SIG-M5 treated with dmso at 0.1 percent for 504 hours (cell line): ENCODE measurements at regions not wholly inside any gene's neighbourhood (a gene's known extent, or its start where the extent isn't known, plus 50 kb on each side); places are given as distances from the start of the nearest gene placed in this dataset.

Source experiments
- DNase-seq: peaks from one replicate; lab custom pipeline; 2025; ENCODE audit not compliant: unreplicated experiment; lab: John Stamatoyannopoulos, UW

GRCh38 chr7:41024126-41024525, 678.8 kb downstream of the INHBA start:
- no peak for DNase-seq

DNA sequence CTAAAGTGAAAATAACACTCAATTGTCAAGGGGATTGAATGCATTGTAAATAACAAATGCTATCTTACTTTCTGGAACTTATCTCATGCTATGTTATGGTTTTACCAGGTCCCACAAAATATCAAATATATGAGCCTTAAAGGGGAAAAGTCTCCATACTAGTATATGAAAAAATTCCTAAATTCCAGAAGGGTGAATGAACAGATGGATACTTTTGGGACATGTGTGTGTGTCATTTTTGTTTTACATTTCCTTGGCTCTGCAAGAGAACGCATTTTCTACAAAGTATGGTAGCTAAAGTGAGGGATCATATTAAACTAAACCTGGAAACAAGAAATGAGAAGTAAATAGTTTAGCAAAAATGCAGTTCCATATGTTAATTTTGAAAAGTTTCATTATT, 682.8 kb downstream of the INHBA start:
- no peak for DNase-seq

GRCh38 chr7:41013117-41013516, 689.8 kb downstream of the INHBA start:
- DNase-seq, result no peak

GRCh38 chr7:41012041-41012440, 690.8 kb downstream of the INHBA start:
- DNase-seq, result no peak

GRCh38 chr7:41010967-41011366, 691.9 kb downstream of the INHBA start:
- no peak for DNase-seq

- DNase-seq, result peak; percentile 12
These were observed 692.5 kb downstream of the INHBA start for GRCh38 chr7:41010418-41010817.

GRCh38 chr7:41007811-41008210, 695.1 kb downstream of the INHBA start:
- no peak for DNase-seq

DNA sequence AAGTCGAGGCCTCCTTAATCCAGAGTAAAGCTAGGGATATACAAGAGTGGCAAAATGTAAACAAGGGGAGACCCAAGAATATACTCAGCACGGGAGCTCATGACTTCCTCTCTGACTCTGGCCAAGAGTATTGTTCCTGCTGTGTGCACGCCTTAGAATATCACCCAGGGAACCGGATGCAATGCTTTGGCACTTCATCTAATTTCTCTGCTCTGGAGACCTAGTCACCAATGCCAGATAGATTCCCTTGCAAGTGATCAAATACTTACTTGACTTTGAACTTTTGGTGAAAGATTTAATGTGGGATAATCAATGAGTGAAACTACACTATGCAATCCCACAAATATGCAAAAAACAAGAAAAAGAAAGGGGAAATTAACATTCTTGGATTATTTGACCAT, 695.5 kb downstream of the INHBA start:
- DNase-seq, result no peak

- no peak for DNase-seq
These were observed 696.4 kb downstream of the INHBA start for GRCh38 chr7:41006306-41006995.

DNA sequence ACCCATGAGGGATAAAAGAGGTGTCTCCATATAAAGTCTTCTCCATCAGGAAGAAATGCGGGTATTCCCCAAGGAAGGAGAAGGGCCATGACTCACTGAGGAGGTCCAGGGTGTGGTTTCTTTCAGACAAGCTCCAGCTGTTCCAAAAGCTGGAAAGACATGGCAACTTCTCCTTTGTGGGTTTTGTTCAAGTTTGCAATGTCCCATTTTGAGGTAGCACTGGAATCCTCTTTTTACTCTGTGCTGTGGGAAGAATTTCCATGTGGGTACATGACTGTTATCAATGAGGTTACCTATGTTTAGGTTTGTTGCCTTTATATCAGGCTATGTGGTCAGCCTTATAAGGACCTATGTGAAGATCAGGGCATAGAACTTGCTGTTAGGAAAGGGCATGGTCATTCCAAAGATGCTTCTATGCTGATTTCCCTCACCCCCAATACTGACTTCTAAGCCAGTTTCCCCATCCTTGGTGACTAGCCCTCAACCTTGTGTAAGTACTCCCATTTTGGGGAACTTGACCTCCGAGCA, 697.5 kb downstream of the INHBA start:
- DNase-seq, result no peak

DNA sequence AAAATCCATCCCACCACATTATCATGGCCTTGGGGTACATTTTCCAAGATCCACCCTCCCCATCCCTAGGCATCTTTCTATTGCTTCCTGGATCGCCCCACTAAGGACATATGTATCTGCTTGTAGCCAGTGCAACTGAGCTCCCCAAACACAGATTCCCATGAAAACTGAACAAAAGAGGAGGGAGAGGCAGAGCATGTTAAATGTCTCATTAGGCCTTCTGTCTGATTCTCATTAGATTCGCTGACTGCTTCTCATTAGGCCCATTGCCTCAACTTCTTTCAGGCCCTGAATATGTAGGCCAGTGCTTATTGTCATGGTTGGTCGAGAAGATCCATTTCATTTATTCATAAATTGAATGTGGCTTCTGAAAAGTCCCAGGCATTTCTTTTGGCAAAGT, 698.9 kb downstream of the INHBA start:
- DNase-seq, result no peak

- DNase-seq, result no peak
These were observed 699.3 kb downstream of the INHBA start for GRCh38 chr7:41003611-41003940.

DNA sequence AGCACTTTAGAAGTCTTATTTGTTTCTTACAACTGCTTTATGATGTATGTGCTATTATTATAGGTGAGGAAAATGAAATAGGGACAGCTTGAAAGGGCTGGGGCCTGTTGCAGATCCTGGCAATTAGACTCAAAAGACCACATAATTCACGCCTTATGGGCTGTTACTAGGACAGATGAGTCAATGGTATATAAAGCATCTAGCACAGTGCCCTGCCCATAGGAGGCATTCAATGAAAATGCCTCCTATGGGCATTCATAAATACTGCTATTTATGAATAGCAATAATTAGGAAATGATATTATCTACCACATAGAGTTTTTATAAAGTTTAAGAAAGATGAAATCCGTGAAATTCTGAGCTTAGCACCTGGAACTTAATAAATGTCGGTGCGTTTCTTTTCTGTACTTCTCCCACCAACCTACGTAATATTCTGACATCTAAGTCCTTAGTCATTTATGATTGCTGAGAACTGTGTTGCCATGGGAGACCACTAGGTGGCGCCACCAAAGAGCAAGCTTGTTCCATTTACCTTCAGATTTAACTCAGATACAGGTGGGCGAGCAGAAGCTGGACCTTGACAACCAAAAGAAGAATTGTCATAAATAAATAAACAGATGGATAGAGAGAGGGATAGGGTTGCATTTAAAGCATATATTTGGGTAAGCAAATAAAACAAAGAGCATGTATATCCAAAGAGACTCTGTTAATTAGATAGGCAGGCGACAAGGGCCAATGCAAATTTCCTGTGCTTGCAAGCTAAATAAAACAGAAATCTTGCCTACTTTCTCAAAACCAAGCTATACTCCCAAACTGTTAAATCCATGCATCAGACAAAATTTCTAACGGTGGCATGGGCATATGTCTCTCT, 699.9 kb downstream of the INHBA start:
- no peak for DNase-seq

DNA sequence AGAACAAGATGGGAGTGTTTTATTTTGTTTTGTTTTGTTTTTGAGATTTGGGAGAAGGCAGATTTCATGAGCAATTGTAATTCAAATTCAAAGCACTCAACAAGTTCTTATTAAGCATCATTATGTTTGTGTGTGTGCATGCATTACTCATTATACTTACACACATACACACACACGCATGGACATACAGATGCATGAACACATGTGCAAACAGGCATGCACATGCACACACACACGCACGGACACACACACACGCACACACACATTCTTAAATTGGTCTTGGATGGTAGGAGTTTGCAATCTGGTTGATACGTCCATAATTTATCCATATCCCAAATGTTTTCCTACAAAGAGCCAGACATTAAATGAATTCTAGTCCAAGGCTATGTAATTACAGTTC, 702.8 kb downstream of the INHBA start:
- no peak for DNase-seq

- DNase-seq, result no peak
These were observed 706.6 kb downstream of the INHBA start for GRCh38 chr7:40996233-40996677.

DNA sequence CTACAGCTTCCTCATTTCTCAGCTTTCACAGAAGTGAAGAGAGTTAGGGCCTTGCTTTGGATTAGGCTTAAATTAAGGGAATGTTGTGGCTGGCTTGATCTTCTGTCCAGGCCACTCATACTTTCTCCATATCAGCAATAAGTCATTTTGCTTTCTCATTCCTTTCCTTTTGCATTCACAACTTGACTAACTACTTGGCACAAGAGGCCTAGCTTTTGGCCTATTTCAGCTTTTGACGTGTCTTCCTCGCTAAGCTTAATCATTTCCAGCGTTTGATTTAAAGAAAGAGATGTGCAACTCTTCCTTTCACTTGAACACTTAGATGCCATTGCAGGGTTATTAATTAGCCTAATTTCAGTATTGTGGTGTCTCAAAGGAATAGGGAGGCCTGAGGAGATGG, 712.0 kb downstream of the INHBA start:
- DNase-seq, result no peak

DNA sequence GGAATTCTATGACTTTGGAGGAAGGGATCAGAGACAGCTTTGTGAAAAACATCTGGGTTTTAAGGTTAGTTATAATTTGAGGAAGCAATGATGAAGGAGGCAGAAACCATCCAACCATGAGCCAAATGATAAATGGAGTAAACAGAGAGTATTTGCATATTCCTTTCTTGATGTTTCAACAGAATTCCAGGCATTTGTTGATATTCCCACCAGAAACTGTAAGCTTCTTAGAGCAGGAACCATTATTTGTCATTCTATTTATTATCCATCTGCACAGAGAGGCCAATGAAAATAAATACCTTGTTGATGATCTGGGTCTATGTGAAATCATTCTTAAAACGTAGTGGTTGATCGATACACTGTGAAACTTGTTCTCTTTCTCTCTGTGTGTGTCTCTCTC, 715.3 kb downstream of the INHBA start:
- no peak for DNase-seq

DNA sequence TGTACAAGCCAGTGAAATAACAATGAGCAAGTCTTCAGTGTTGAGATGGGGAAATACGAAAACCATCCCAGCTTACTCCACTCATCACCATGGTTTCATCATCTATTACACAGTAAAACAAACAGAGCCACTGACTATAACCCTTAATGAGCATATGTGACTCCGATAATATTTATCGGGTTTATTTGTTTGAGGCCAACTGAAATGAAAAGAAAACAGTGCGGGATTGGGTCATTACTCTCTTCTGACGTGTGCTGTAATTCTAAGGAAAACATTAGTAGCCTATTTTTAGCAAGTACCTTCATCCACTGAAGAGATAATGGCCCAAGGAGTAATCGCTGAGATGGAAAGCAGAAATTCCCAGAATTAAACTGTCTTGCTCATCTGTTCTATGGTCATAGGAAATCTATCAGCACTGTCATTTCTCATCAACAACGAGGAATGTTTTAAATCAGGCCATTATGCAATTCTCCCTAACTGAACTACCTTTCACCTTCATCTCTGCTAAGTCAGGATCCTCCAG, 716.5 kb downstream of the INHBA start:
- DNase-seq, result peak; percentile 31

DNA sequence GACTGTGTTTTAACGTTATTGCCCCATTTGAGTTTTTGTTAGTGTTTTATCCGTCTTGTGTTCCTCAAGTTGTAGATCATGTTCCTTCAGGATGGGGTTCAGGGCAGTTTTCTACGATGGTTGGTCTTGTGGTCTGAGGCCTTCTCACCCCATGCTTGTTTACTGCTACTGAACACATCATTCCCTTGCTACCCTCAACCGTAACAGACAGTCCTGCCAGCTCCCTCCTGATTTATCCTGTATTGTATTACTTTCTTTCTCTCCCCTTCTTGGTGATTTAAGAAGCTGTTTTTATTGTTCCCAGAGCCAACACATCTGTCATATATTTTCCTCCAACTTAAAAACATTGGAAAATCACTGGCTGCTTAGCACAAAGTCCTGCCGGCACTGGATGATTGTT, 719.8 kb downstream of the INHBA start:
- DNase-seq, result no peak

DNA sequence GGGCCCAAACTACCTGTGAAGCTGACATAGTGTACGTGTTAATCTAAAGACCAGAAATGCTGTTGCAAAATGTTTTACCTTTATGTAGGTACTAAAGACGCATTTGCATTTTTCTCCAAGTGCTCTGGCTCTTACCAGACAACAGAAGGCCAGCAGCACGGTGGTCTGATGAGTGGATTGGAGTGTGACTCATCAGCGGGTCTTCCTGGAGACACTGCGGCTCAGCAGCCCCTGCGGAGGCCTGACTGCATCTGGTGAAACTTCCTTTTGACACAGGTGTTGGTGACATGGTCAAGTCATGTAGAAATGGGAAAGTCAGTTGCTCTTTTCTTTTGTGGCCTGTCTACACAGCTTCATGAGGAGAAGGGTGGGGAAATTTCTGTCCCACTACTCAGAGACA, 723.6 kb downstream of the INHBA start:
- no peak for DNase-seq

- no peak for DNase-seq
These were observed 724.8 kb downstream of the INHBA start for GRCh38 chr7:40978047-40978446.

- peak; percentile 31 for DNase-seq
These were observed 725.4 kb downstream of the INHBA start for GRCh38 chr7:40977533-40977932.
